ENCODE measurements at regions not wholly inside any gene's neighbourhood (a gene's known extent, or its start where the extent isn't known, plus 50 kb on each side); places are given as distances from the start of the nearest gene placed in this dataset.

- no peak overlapping the region for H3K4me3 ChIP-seq (ENCODE audit: low read depth, low read length)
- TF ChIP-seq CTCF (IDR thresholded peaks at IDR 0.05; ENCODE audit: control insufficient read depth, extremely low read depth, insufficient read depth), result no peak
- no peak for DNase-seq (ENCODE audit: low read depth)
These were observed 1042.9 kb downstream of the NTRK3 start for GRCh38 chr15:87213626-87214025.

- DNase-seq (ENCODE audit: low read depth), result no peak
- no peak for TF ChIP-seq CTCF (IDR thresholded peaks at IDR 0.05; ENCODE audit: control insufficient read depth, extremely low read depth, insufficient read depth)
- H3K4me3 ChIP-seq (ENCODE audit: low read depth, low read length), result no peak overlapping the region
These were observed 1044.5 kb downstream of the NTRK3 start for GRCh38 chr15:87212041-87212440.

GRCh38 chr15:87211547-87211946 is 1045.0 kb downstream of the NTRK3 start:
- TF ChIP-seq CTCF (IDR thresholded peaks at IDR 0.05; ENCODE audit: control insufficient read depth, extremely low read depth, insufficient read depth), result no peak
- H3K4me3 ChIP-seq (ENCODE audit: low read depth, low read length), result no peak overlapping the region
- no peak for DNase-seq (ENCODE audit: low read depth)

GRCh38 chr15:87209891-87210689 is 1046.4 kb downstream of the NTRK3 start:
- DNase-seq (ENCODE audit: low read depth), result no peak
- no peak for TF ChIP-seq CTCF (IDR thresholded peaks at IDR 0.05; ENCODE audit: control insufficient read depth, extremely low read depth, insufficient read depth)
- H3K4me3 ChIP-seq (ENCODE audit: low read depth, low read length), result no peak overlapping the region

- no peak for TF ChIP-seq CTCF (IDR thresholded peaks at IDR 0.05; ENCODE audit: control insufficient read depth, extremely low read depth, insufficient read depth)
- no peak for DNase-seq (ENCODE audit: low read depth)
- no peak overlapping the region for H3K4me3 ChIP-seq (ENCODE audit: low read depth, low read length)
These were observed 1048.5 kb downstream of the NTRK3 start for GRCh38 chr15:87207990-87208580.

- no peak overlapping the region for H3K4me3 ChIP-seq (ENCODE audit: low read depth, low read length)
- TF ChIP-seq CTCF (IDR thresholded peaks at IDR 0.05; ENCODE audit: control insufficient read depth, extremely low read depth, insufficient read depth), result no peak
- DNase-seq (ENCODE audit: low read depth), result no peak
These were observed 1049.3 kb downstream of the NTRK3 start for GRCh38 chr15:87207251-87207650.
